SK-N-SH treated with all-trans-retinoic acid at 6 μM for 48 hours (cell line): ENCODE measurements at regions not wholly inside any gene's neighbourhood (a gene's known extent, or its start where the extent isn't known, plus 50 kb on each side); places are given as distances from the start of the nearest gene placed in this dataset.

Source experiments
- CREB5 ChIP-seq: fragments of 250-450 bp; sonication (Bioruptor Pico); IDR thresholded peaks from 2 replicates; pipeline ENCODE4 v1.5.1; 2020; ENCODE audit warnings: low read depth, mild to moderate bottlenecking, moderate library complexity
- CSDC2 ChIP-seq: fragments of 250-450 bp; sonication (Bioruptor Pico); IDR thresholded peaks from 2 replicates; pipeline ENCODE4 v1.5.0; 2020; ENCODE audit warnings: mild to moderate bottlenecking, moderate library complexity
- ISL1 ChIP-seq: fragments of 250-450 bp; sonication (Bioruptor Pico); IDR thresholded peaks from 2 replicates; pipeline ENCODE4 v2.1.2; 2022; ENCODE audit warnings: mild to moderate bottlenecking, moderate library complexity
- OSR1 ChIP-seq: fragments of 250-450 bp; sonication (Bioruptor Pico); IDR thresholded peaks from 2 replicates; pipeline ENCODE4 v1.8.0; 2022; ENCODE audit warnings: moderate library complexity, mild to moderate bottlenecking, inconsistent platforms
- PATZ1 ChIP-seq: fragments of 250-450 bp; sonication (Bioruptor Pico); IDR thresholded peaks from 2 replicates; pipeline ENCODE4 v1.8.0; 2020; ENCODE audit warnings: mild to moderate bottlenecking, moderate library complexity, borderline replicate concordance
- RARB ChIP-seq: fragments of 250-450 bp; sonication (Bioruptor Pico); IDR thresholded peaks from 2 replicates; pipeline ENCODE4 v1.8.0; 2021; ENCODE audit warnings: mild to moderate bottlenecking, moderate library complexity
- SNAI2 ChIP-seq: fragments of 250-450 bp; sonication (Bioruptor Pico); IDR thresholded peaks from 2 replicates; pipeline ENCODE4 v1.5.0; 2020; ENCODE audit warnings: mild to moderate bottlenecking, moderate library complexity
- TCF4 ChIP-seq: fragments of 250-450 bp; sonication (Bioruptor Pico); IDR thresholded peaks from 2 replicates; pipeline ENCODE4 v1.8.0; 2021; ENCODE audit warnings: mild to moderate bottlenecking, moderate library complexity, borderline replicate concordance
- TSHZ2 ChIP-seq: fragments of 250-450 bp; sonication (Bioruptor Pico); IDR thresholded peaks from 2 replicates; pipeline ENCODE4 v1.5.0; 2020; ENCODE audit warnings: mild to moderate bottlenecking, moderate library complexity
- ZFP3 ChIP-seq: fragments of 250-450 bp; sonication (Bioruptor Pico); IDR thresholded peaks from 2 replicates; pipeline ENCODE4 v1.5.0; 2020; ENCODE audit warnings: mild to moderate bottlenecking, moderate library complexity
- ZFP30 ChIP-seq: fragments of 450-650 bp; formaldehyde crosslinking; IDR thresholded peaks from 2 replicates; pipeline ENCODE4 v1.5.0; 2022; ENCODE audit warnings: mild to moderate bottlenecking, moderate library complexity

- TF ChIP-seq TCF4 (CRISPR knock-in tag) (no peak), PATZ1 (CRISPR knock-in tag) (no peak), ZFP3 (no peak), ZFP30 (CRISPR knock-in tag) (no peak), SNAI2 (no peak), OSR1 (CRISPR knock-in tag) (no peak), RARB (no peak), ISL1 (CRISPR knock-in tag) (no peak), CREB5 (CRISPR knock-in tag) (no peak), TSHZ2 (no peak), CSDC2 (CRISPR knock-in tag) (no peak)
Measured at GRCh38 chr1:55582084-55582483, 366.9 kb upstream of the USP24 start.
